Endodermal cell (in vitro differentiated cells): ENCODE measurements at regions not wholly inside any gene's neighbourhood (a gene's known extent, or its start where the extent isn't known, plus 50 kb on each side); places are given as distances from the start of the nearest gene placed in this dataset.

Source experiments
- DNase-seq: peaks from one replicate; pipeline ENCODE4 v3.0.0-alpha.2; 2017
- H3K27ac ChIP-seq: 2 replicates; pipeline ENCODE4 v1.5.1; 2013; ENCODE audit warnings: mild to moderate bottlenecking, low read depth, low read length, moderate library complexity
- H3K27me3 ChIP-seq: 2 replicates; pipeline ENCODE4 v1.6.1; 2013; ENCODE audit warnings: mild to moderate bottlenecking, low read length, moderate library complexity; ENCODE audit not compliant: insufficient read depth, control insufficient read depth, poor library complexity, severe bottlenecking
- H3K36me3 ChIP-seq: 2 replicates; pipeline ENCODE4 v1.7.0; 2013; ENCODE audit warnings: mild to moderate bottlenecking, low read length, moderate library complexity; ENCODE audit not compliant: control insufficient read depth, insufficient read depth
- H3K4me1 ChIP-seq: one replicate; pipeline ENCODE4 v1.7.0; 2013; ENCODE audit warnings: low read length; ENCODE audit not compliant: control insufficient read depth, insufficient read depth
- H3K4me3 ChIP-seq: 2 replicates; pipeline ENCODE4 v1.5.1; 2013; ENCODE audit warnings: mild to moderate bottlenecking, low read length, moderate library complexity
- H3K9ac ChIP-seq: 2 replicates; pipeline ENCODE4 v1.6.1; 2013; ENCODE audit warnings: mild to moderate bottlenecking, low read length, moderate library complexity; ENCODE audit not compliant: poor library complexity, severe bottlenecking; ENCODE audit errors: extremely low read depth
- H3K9me3 ChIP-seq: 2 replicates; pipeline ENCODE4 v1.6.1; 2013; ENCODE audit warnings: mild to moderate bottlenecking, low read length, moderate library complexity; ENCODE audit not compliant: control insufficient read depth
- H3K27ac Mint-ChIP-seq: 2 replicates; pipeline ENCODE4 v1.8.0; 2020; ENCODE audit warnings: mixed read lengths
- H3K27me3 Mint-ChIP-seq: 2 replicates; pipeline ENCODE4 v1.8.0; 2021; ENCODE audit warnings: mild to moderate bottlenecking, mixed read lengths; ENCODE audit not compliant: insufficient read depth
- H3K36me3 Mint-ChIP-seq: 2 replicates; pipeline ENCODE4 v1.8.0; 2020; ENCODE audit warnings: low read depth, mixed read lengths
- H3K4me1 Mint-ChIP-seq: 2 replicates; pipeline ENCODE4 v1.8.0; 2020; ENCODE audit warnings: mixed read lengths
- H3K4me3 Mint-ChIP-seq: 2 replicates; pipeline ENCODE4 v1.8.0; 2020; ENCODE audit warnings: mild to moderate bottlenecking, moderate library complexity, mixed read lengths
- H3K9me3 Mint-ChIP-seq: 2 replicates; pipeline ENCODE4 v1.8.0; 2020; ENCODE audit warnings: mild to moderate bottlenecking, mixed read lengths
- whole genome bisulfite sequencing, 2 experiments: methylation state at CpG; one replicate each; pipeline versions ENCODE4 v1.1.5 to v1.1.7; 2013; ENCODE audit warnings: missing lambda C conversion rate in 2 of 2, mixed read lengths in 1 of 2; ENCODE audit not compliant: insufficient coverage in 1 of 2, insufficient read length in 1 of 2; 5-methylcytosine and 5-hydroxymethylcytosine counted together
- TF ChIP-seq, protein P1 (sequence below): fragments of 200-600 bp; sonication (generic); conservative IDR thresholded peaks from 2 replicates; pipeline ENCODE4 v1.5.0; 2021; ENCODE audit warnings: antibody characterized with exemption, mild to moderate bottlenecking

DNA sequence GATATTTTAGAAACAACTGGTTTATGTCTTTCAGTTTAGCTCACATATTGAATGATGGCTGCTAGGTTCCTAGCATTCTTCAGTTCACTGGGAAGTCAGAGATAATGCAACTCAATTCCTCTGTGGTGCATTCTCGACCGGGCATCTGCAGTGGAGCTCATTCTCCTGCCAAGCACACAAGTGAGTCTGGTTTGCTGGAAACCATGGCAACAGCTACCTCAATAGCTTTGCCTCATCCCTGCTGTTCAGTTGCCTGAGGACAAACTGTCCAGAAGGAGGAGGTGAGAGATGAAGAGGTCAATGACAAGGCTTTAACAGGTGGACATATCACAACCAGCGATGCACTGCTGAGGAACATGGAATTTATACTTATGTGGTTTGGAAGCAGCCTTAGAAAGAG is 816.9 kb downstream of the AACS start:
- Mint-ChIP-seq H3K27ac (no peak overlapping the region), H3K4me3 (no peak overlapping the region), H3K27me3 (peaks cover 21% of the 10 kb centered on the region), H3K4me1 (peaks cover 8% of the 10 kb centered on the region), H3K36me3 (no peaks in the 10 kb centered on the region), H3K9me3 (peaks cover 2% of the 10 kb centered on the region)
- DNase-seq = no peak
- no peaks in the 10 kb centered on the region for H3K4me1 ChIP-seq
- H3K27me3 ChIP-seq = no peaks in the 10 kb centered on the region
- TF ChIP-seq, protein P1, sequence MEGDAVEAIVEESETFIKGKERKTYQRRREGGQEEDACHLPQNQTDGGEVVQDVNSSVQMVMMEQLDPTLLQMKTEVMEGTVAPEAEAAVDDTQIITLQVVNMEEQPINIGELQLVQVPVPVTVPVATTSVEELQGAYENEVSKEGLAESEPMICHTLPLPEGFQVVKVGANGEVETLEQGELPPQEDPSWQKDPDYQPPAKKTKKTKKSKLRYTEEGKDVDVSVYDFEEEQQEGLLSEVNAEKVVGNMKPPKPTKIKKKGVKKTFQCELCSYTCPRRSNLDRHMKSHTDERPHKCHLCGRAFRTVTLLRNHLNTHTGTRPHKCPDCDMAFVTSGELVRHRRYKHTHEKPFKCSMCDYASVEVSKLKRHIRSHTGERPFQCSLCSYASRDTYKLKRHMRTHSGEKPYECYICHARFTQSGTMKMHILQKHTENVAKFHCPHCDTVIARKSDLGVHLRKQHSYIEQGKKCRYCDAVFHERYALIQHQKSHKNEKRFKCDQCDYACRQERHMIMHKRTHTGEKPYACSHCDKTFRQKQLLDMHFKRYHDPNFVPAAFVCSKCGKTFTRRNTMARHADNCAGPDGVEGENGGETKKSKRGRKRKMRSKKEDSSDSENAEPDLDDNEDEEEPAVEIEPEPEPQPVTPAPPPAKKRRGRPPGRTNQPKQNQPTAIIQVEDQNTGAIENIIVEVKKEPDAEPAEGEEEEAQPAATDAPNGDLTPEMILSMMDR = no peak
- no peak overlapping the region for H3K27ac ChIP-seq
- H3K9me3 ChIP-seq = peaks cover 36% of the 10 kb centered on the region
- no peaks in the 10 kb centered on the region for H3K36me3 ChIP-seq
- no peak overlapping the region for H3K9ac ChIP-seq
- 66 to 85% methylated on average over 3 of the region's 3 CpGs for WGBS, 2 experiments
- H3K4me3 ChIP-seq = no peak overlapping the region

DNA sequence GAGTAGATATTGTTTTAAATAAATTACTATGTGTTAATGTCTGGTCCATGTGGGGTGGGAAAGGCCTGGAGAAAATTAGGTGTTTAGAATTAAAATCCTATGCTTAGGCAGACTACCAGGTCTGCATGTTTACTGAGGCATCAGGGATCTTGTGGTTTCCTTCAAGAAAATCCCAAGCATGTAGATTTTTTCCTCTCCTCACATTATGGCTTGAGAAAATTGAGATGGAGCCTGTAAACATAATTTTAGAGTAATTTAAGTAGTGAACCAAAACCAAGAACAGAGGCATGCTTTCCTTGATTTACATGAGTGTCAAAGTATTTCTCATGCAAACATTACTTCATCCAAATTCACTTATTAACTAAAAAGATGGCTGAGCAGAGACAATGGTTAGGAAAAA is 823.7 kb downstream of the AACS start:
- H3K4me1 ChIP-seq = no peaks in the 10 kb centered on the region
- H3K27me3 ChIP-seq = no peaks in the 10 kb centered on the region
- Mint-ChIP-seq H3K9me3 (peaks cover 15% of the 10 kb centered on the region), H3K27ac (no peak overlapping the region), H3K27me3 (no peaks in the 10 kb centered on the region), H3K36me3 (no peaks in the 10 kb centered on the region), H3K4me1 (peaks cover 16% of the 10 kb centered on the region), H3K4me3 (no peak overlapping the region)
- no peak overlapping the region for H3K27ac ChIP-seq
- H3K36me3 ChIP-seq = no peaks in the 10 kb centered on the region
- DNase-seq = no peak
- H3K9me3 ChIP-seq = peaks cover 48% of the 10 kb centered on the region
- TF ChIP-seq, protein P1 = peak; percentile 6
- no peak overlapping the region for H3K9ac ChIP-seq
- H3K4me3 ChIP-seq = no peak overlapping the region

DNA sequence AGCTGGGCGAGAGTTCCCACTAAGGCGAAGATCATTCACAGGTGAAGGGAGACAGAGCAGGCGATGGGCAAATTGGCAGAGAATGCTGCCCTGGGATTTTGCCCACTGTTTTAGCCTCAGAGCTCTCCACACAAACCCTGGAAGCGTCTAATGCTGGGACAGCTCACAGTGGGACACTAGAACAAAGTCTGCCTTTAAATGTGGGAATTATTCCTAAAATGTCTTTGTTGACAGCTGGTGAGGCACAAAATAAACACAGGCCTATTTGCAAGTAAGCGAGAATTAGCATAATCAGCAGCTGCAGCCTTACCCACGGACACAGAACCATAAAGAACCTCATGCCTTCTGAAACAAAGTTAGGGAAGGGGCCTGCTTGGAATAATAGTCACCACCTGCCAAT is 824.5 kb downstream of the AACS start:
- Mint-ChIP-seq H3K27ac (no peak overlapping the region), H3K36me3 (no peaks in the 10 kb centered on the region), H3K4me3 (no peak overlapping the region), H3K4me1 (peaks cover 16% of the 10 kb centered on the region), H3K27me3 (no peaks in the 10 kb centered on the region), H3K9me3 (peaks cover 15% of the 10 kb centered on the region)
- DNase-seq = peak; percentile 56
- no peak overlapping the region for H3K4me3 ChIP-seq
- 70 to 73% methylated on average over 6 of the region's 6 CpGs for WGBS, 2 experiments
- no peak overlapping the region for H3K9ac ChIP-seq
- no peaks in the 10 kb centered on the region for H3K4me1 ChIP-seq
- no peaks in the 10 kb centered on the region for H3K27me3 ChIP-seq
- peak overlapping the region; percentile 73 for H3K27ac ChIP-seq
- TF ChIP-seq, protein P1 = no peak
- peaks cover 49% of the 10 kb centered on the region for H3K9me3 ChIP-seq
- no peaks in the 10 kb centered on the region for H3K36me3 ChIP-seq
